HL-60 (cell line): ENCODE measurements at regions not wholly inside any gene's neighbourhood (a gene's known extent, or its start where the extent isn't known, plus 50 kb on each side); places are given as distances from the start of the nearest gene placed in this dataset.

Experiments
- DNase-seq, 2 experiments: peaks; one replicate each; pipeline ENCODE4 v3.0.0-alpha.2; 2010 to 2020; ENCODE audit warnings: low read depth in 1 of 2, low spot score in 1 of 2
- H3K27ac ChIP-seq: fragments of 250-450 bp; sonication (Bioruptor Pico); replicated peaks from 2 replicates; pipeline ENCODE4 v1.5.1; 2020; ENCODE audit warnings: mild to moderate bottlenecking, moderate library complexity
- H3K27me3 ChIP-seq: fragments of 250-450 bp; sonication (Bioruptor Pico); 2 replicates; pipeline ENCODE4 v1.5.1; 2021; ENCODE audit warnings: mild to moderate bottlenecking, moderate library complexity; ENCODE audit not compliant: insufficient read depth, poor library complexity, severe bottlenecking
- H3K4me3 ChIP-seq: replicated peaks from 2 replicates; pipeline ENCODE4 v1.5.1; 2011; ENCODE audit warnings: mild to moderate bottlenecking, control low read depth, low read length; ENCODE audit not compliant: insufficient read depth
- CTCF ChIP-seq: IDR thresholded peaks from one replicate; pipeline ENCODE4 v1.5.1; 2011; ENCODE audit warnings: low read length, control low read depth, inconsistent platforms; ENCODE audit not compliant: insufficient read depth
- GABPA ChIP-seq: IDR thresholded peaks from 2 replicates; pipeline ENCODE4 v1.6.1; 2012; ENCODE audit warnings: low read depth
- POLR2AphosphoS5 ChIP-seq: IDR thresholded peaks from 2 replicates; pipeline ENCODE4 v1.6.1; 2012; ENCODE audit warnings: low read depth
- REST ChIP-seq: IDR thresholded peaks from 2 replicates; pipeline ENCODE4 v1.6.1; 2012; ENCODE audit warnings: low read depth; ENCODE audit not compliant: insufficient replicate concordance
- SPI1 ChIP-seq: IDR thresholded peaks from 2 replicates; pipeline ENCODE4 v1.6.1; 2012; ENCODE audit warnings: low read depth, mild to moderate bottlenecking, borderline replicate concordance

GRCh38 chr12:90100579-90100978 is 391.9 kb upstream of the ATP2B1 start:
- Histone ChIP-seq H3K4me3 (no peak overlapping the region), H3K27ac (no peak overlapping the region), H3K27me3 (no peaks in the 10 kb centered on the region)
- TF ChIP-seq CTCF (no peak), POLR2AphosphoS5 (no peak), REST (no peak), GABPA (no peak), SPI1 (no peak)
- no peak for DNase-seq

GRCh38 chr12:90099288-90099687 is 390.6 kb upstream of the ATP2B1 start:
- DNase-seq, result no peak
- H3K27ac ChIP-seq, result no peak overlapping the region

More at GRCh38 chr12:90099288-90099687, 390.6 kb upstream of the ATP2B1 start:
- no peaks in the 10 kb centered on the region for H3K27me3 ChIP-seq
- no peak for TF ChIP-seq SPI1
- no peak for TF ChIP-seq REST
- TF ChIP-seq CTCF, result no peak
- no peak for TF ChIP-seq POLR2AphosphoS5
- TF ChIP-seq GABPA, result no peak
- no peak overlapping the region for H3K4me3 ChIP-seq
